ENCODE measurements at regions not wholly inside any gene's neighbourhood (a gene's known extent, or its start where the extent isn't known, plus 50 kb on each side); places are given as distances from the start of the nearest gene placed in this dataset.

- TF ChIP-seq GATA2 (IDR thresholded peaks at IDR 0.05; ENCODE audit: low read depth, low read length) (no peak), GATA3 (IDR thresholded peaks at IDR 0.05; ENCODE audit: low read depth, low read length) (no peak)
Measured at GRCh38 chr5:124905256-124906130, 159.1 kb upstream of the ZNF608 start.

Data from SH-SY5Y (cell line).